Endodermal cell (in vitro differentiated cells): ENCODE measurements at regions not wholly inside any gene's neighbourhood (a gene's known extent, or its start where the extent isn't known, plus 50 kb on each side); places are given as distances from the start of the nearest gene placed in this dataset.

ENCODE experiments used
- DNase-seq: peaks from one replicate; pipeline ENCODE4 v3.0.0-alpha.2; 2017
- H3K27ac ChIP-seq: 2 replicates; pipeline ENCODE4 v1.5.1; 2013; ENCODE audit warnings: mild to moderate bottlenecking, low read depth, low read length, moderate library complexity
- H3K27me3 ChIP-seq: 2 replicates; pipeline ENCODE4 v1.6.1; 2013; ENCODE audit warnings: mild to moderate bottlenecking, low read length, moderate library complexity; ENCODE audit not compliant: insufficient read depth, control insufficient read depth, poor library complexity, severe bottlenecking
- H3K36me3 ChIP-seq: 2 replicates; pipeline ENCODE4 v1.7.0; 2013; ENCODE audit warnings: mild to moderate bottlenecking, low read length, moderate library complexity; ENCODE audit not compliant: control insufficient read depth, insufficient read depth
- H3K4me1 ChIP-seq: one replicate; pipeline ENCODE4 v1.7.0; 2013; ENCODE audit warnings: low read length; ENCODE audit not compliant: control insufficient read depth, insufficient read depth
- H3K4me3 ChIP-seq: 2 replicates; pipeline ENCODE4 v1.5.1; 2013; ENCODE audit warnings: mild to moderate bottlenecking, low read length, moderate library complexity
- H3K9ac ChIP-seq: 2 replicates; pipeline ENCODE4 v1.6.1; 2013; ENCODE audit warnings: mild to moderate bottlenecking, low read length, moderate library complexity; ENCODE audit not compliant: poor library complexity, severe bottlenecking; ENCODE audit errors: extremely low read depth
- H3K9me3 ChIP-seq: 2 replicates; pipeline ENCODE4 v1.6.1; 2013; ENCODE audit warnings: mild to moderate bottlenecking, low read length, moderate library complexity; ENCODE audit not compliant: control insufficient read depth
- H3K27ac Mint-ChIP-seq: 2 replicates; pipeline ENCODE4 v1.8.0; 2020; ENCODE audit warnings: mixed read lengths
- H3K27me3 Mint-ChIP-seq: 2 replicates; pipeline ENCODE4 v1.8.0; 2021; ENCODE audit warnings: mild to moderate bottlenecking, mixed read lengths; ENCODE audit not compliant: insufficient read depth
- H3K36me3 Mint-ChIP-seq: 2 replicates; pipeline ENCODE4 v1.8.0; 2020; ENCODE audit warnings: low read depth, mixed read lengths
- H3K4me1 Mint-ChIP-seq: 2 replicates; pipeline ENCODE4 v1.8.0; 2020; ENCODE audit warnings: mixed read lengths
- H3K4me3 Mint-ChIP-seq: 2 replicates; pipeline ENCODE4 v1.8.0; 2020; ENCODE audit warnings: mild to moderate bottlenecking, moderate library complexity, mixed read lengths
- H3K9me3 Mint-ChIP-seq: 2 replicates; pipeline ENCODE4 v1.8.0; 2020; ENCODE audit warnings: mild to moderate bottlenecking, mixed read lengths
- CTCF ChIP-seq: fragments of 200-600 bp; sonication (generic); conservative IDR thresholded peaks from 2 replicates; pipeline ENCODE4 v1.5.0; 2021; ENCODE audit warnings: antibody characterized with exemption, mild to moderate bottlenecking
- WGBS, 2 experiments: methylation state at CpG; one replicate each; pipeline versions ENCODE4 v1.1.5 to v1.1.7; 2013; ENCODE audit warnings: missing lambda C conversion rate in 2 of 2, mixed read lengths in 1 of 2; ENCODE audit not compliant: insufficient coverage in 1 of 2, insufficient read length in 1 of 2; 5-methylcytosine and 5-hydroxymethylcytosine counted together

GRCh38 chr6:117200067-117200466 lies 65.3 kb upstream of the VGLL2 start:
- H3K27ac Mint-ChIP-seq: no peak overlapping the region
- no peak for DNase-seq

GRCh38 chr6:117204903-117205302 lies 60.5 kb upstream of the VGLL2 start:
- Histone ChIP-seq H3K4me3 (no peak overlapping the region), H3K36me3 (no peaks in the 10 kb centered on the region), H3K27me3 (no peaks in the 10 kb centered on the region), H3K9me3 (no peaks in the 10 kb centered on the region), H3K4me1 (no peaks in the 10 kb centered on the region), H3K27ac (no peak overlapping the region), H3K9ac (no peak overlapping the region)
- peaks cover 13% of the 10 kb centered on the region for H3K4me1 Mint-ChIP-seq
- no peaks in the 10 kb centered on the region for H3K9me3 Mint-ChIP-seq
- H3K36me3 Mint-ChIP-seq: no peaks in the 10 kb centered on the region
- DNase-seq: no peak
- H3K27ac Mint-ChIP-seq: no peak overlapping the region
- no peak for TF ChIP-seq CTCF
- no peaks in the 10 kb centered on the region for H3K27me3 Mint-ChIP-seq
- H3K4me3 Mint-ChIP-seq: no peak overlapping the region
- 89 to 100% methylated on average over 1 of the region's 1 CpG for WGBS, 2 experiments

More at GRCh38 chr6:117200067-117200466, 65.3 kb upstream of the VGLL2 start:
- H3K36me3 Mint-ChIP-seq: no peaks in the 10 kb centered on the region
- no peaks in the 10 kb centered on the region for H3K27me3 Mint-ChIP-seq
- Histone ChIP-seq H3K27ac (no peak overlapping the region), H3K4me3 (no peak overlapping the region), H3K9ac (no peak overlapping the region), H3K4me1 (no peaks in the 10 kb centered on the region), H3K9me3 (no peaks in the 10 kb centered on the region), H3K27me3 (no peaks in the 10 kb centered on the region), H3K36me3 (no peaks in the 10 kb centered on the region)
- H3K4me1 Mint-ChIP-seq: peaks cover 4% of the 10 kb centered on the region
- H3K4me3 Mint-ChIP-seq: no peak overlapping the region
- 95 to 100% methylated on average over 2 of the region's 2 CpGs for WGBS, 2 experiments
- H3K9me3 Mint-ChIP-seq: no peaks in the 10 kb centered on the region
- TF ChIP-seq CTCF: no peak

- H3K4me1 Mint-ChIP-seq: peaks cover 13% of the 10 kb centered on the region
- peak overlapping the region; percentile 37 for H3K27ac Mint-ChIP-seq
These were observed 59.5 kb upstream of the VGLL2 start for GRCh38 chr6:117205876-117206275.

More at GRCh38 chr6:117205876-117206275, 59.5 kb upstream of the VGLL2 start:
- no peaks in the 10 kb centered on the region for H3K27me3 ChIP-seq
- no peak for DNase-seq
- TF ChIP-seq CTCF: no peak
- no peak overlapping the region for H3K4me3 ChIP-seq
- no peaks in the 10 kb centered on the region for H3K27me3 Mint-ChIP-seq
- H3K4me3 Mint-ChIP-seq: no peak overlapping the region
- no peaks in the 10 kb centered on the region for H3K9me3 ChIP-seq
- H3K9me3 Mint-ChIP-seq: no peaks in the 10 kb centered on the region
- H3K36me3 Mint-ChIP-seq: no peaks in the 10 kb centered on the region
- no peak overlapping the region for H3K27ac ChIP-seq
- WGBS, 2 experiments: 59% methylated on average over 4 of the region's 4 CpGs; no CpG with 5 or more reads in 1 of the 2 experiments
- no peaks in the 10 kb centered on the region for H3K4me1 ChIP-seq
- no peak overlapping the region for H3K9ac ChIP-seq
- no peaks in the 10 kb centered on the region for H3K36me3 ChIP-seq
